ENCODE measurements at regions not wholly inside any gene's neighbourhood (a gene's known extent, or its start where the extent isn't known, plus 50 kb on each side); places are given as distances from the start of the nearest gene placed in this dataset.

- TF ChIP-seq CTCF (IDR thresholded peaks at IDR 0.05), result no peak
- TF ChIP-seq POLR2A (IDR thresholded peaks at IDR 0.05), result no peak
- TF ChIP-seq EP300 (IDR thresholded peaks at IDR 0.05), result no peak
- TF ChIP-seq POLR2AphosphoS5 (IDR thresholded peaks at IDR 0.05), result no peak
Observed at GRCh38 chr7:113204415-113204814, 86.1 kb upstream of the SMIM30 start.

Measured in suprapubic skin (tissue), 4 donors.